D721Med (cell line): ENCODE measurements at regions not wholly inside any gene's neighbourhood (a gene's known extent, or its start where the extent isn't known, plus 50 kb on each side); places are given as distances from the start of the nearest gene placed in this dataset.

ENCODE experiments used
- DNase-seq: peaks from one replicate; pipeline ENCODE4 v3.0.0; 2011; ENCODE audit warnings: low spot score; ENCODE audit not compliant: insufficient read length
- FAIRE-seq: peaks from 2 replicates; lab custom pipeline; 2011; peaks lifted over from hg19 to GRCh38; lab: Jason Lieb, UNC
- TF ChIP-seq, protein P1 (sequence below): IDR thresholded peaks from 2 replicates; pipeline ENCODE4 v1.5.1; 2012; ENCODE audit warnings: mild to moderate bottlenecking, control low read depth; ENCODE audit not compliant: insufficient read depth; ENCODE audit errors: missing control alignments

- no peak for DNase-seq
- TF ChIP-seq, protein P1, sequence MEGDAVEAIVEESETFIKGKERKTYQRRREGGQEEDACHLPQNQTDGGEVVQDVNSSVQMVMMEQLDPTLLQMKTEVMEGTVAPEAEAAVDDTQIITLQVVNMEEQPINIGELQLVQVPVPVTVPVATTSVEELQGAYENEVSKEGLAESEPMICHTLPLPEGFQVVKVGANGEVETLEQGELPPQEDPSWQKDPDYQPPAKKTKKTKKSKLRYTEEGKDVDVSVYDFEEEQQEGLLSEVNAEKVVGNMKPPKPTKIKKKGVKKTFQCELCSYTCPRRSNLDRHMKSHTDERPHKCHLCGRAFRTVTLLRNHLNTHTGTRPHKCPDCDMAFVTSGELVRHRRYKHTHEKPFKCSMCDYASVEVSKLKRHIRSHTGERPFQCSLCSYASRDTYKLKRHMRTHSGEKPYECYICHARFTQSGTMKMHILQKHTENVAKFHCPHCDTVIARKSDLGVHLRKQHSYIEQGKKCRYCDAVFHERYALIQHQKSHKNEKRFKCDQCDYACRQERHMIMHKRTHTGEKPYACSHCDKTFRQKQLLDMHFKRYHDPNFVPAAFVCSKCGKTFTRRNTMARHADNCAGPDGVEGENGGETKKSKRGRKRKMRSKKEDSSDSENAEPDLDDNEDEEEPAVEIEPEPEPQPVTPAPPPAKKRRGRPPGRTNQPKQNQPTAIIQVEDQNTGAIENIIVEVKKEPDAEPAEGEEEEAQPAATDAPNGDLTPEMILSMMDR, result no peak
- no peak for FAIRE-seq
These were observed 125.7 kb upstream of the NEBL start for GRCh38 chr10:21022821-21023220.

- TF ChIP-seq, protein P1, result no peak
- no peak for FAIRE-seq
- DNase-seq, result no peak
These were observed 124.9 kb upstream of the NEBL start for GRCh38 chr10:21021843-21022594.

DNA sequence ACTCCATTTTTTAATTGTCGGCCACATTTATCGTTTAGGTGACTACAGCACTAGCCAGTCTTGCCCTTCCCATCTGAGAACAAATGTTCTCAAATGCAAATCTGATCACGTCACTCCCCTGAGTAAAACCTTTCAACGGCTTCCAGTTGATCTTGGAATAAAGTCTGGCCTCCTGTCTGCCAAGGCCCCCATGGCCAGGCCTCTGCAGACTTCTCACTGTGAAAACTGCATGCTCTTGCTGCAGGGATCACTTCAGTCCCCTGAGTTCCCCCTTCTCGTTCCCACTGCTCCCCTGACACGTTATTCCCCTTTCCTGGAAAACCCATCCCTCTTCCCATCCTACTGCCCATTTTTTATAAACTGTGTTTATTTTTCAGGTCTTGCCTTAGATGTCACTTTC is 124.1 kb upstream of the NEBL start:
- DNase-seq, result no peak
- no peak for FAIRE-seq
- TF ChIP-seq, protein P1, result no peak

DNA sequence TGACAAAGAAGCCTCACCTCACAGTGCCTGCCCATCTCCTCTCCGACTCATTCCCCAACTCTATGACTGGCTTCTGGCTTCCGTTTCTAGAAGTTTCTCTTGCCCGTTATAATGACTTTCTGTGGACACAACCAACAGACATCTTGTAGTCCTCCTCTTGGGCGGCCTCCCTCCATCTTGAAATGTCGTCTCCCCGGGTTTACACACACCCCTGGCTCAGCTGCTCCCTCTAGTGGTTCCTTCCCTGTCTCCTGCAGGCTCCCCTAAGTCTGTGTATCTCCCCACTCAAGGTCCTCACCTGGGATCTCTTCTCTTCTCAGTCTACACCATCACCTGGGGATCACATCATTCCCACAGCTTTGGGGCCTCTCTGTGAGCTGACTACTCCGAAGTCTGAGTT is 123.4 kb upstream of the NEBL start:
- FAIRE-seq (no peak), DNase-seq (no peak)
- TF ChIP-seq, protein P1, result peak; percentile 38

GRCh38 chr10:21019436-21019835 is 122.3 kb upstream of the NEBL start:
- TF ChIP-seq, protein P1, result no peak
- no peak for FAIRE-seq

DNA sequence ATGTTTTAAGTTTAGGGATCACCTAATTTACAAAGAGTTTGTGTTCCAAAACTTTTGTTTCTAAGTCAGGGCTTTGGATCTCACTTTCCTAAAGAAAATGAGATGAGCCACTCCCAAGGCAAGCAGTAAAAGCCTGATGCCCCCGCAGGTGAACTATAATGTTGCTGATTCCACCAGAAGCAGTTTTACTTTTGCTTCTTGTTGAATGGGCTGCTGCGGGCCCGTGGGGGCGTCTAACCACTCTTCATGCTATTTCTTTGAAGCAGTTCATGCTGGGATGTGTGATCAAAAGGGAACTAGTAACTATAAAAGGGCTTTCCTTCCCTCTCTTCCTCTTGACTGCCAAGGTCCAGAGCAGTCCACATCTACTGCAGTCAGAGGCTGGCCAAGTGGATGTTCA is 118.7 kb upstream of the NEBL start:
- DNase-seq (no peak), FAIRE-seq (no peak)
- TF ChIP-seq, protein P1, result no peak

More at GRCh38 chr10:21019436-21019835, 122.3 kb upstream of the NEBL start:
- no peak for DNase-seq

- no peak for DNase-seq
- no peak for FAIRE-seq
- TF ChIP-seq, protein P1, result no peak
These were observed 117.0 kb upstream of the NEBL start for GRCh38 chr10:21014141-21014540.
